Erythroblast (primary cell): ENCODE measurements at regions not wholly inside any gene's neighbourhood (a gene's known extent, or its start where the extent isn't known, plus 50 kb on each side); places are given as distances from the start of the nearest gene placed in this dataset.

Experiments used
- GATA1 ChIP-seq: IDR thresholded peaks from 2 replicates; pipeline ENCODE4 v1.6.1; 2011; ENCODE audit warnings: low read depth, mild to moderate bottlenecking, control low read depth, low read length, moderate library complexity
- POLR2A ChIP-seq: IDR thresholded peaks from 2 replicates; pipeline ENCODE4 v1.6.1; 2011; ENCODE audit warnings: mild to moderate bottlenecking, low read length

GRCh38 chr1:106037526-106037925, 1018.9 kb upstream of the PRMT6 start:
- no peak for TF ChIP-seq POLR2A
- no peak for TF ChIP-seq GATA1
